ENCODE measurements at regions not wholly inside any gene's neighbourhood (a gene's known extent, or its start where the extent isn't known, plus 50 kb on each side); places are given as distances from the start of the nearest gene placed in this dataset.
"Not testable (repeated sequence)": the region's sequence is repeated elsewhere in the genome, so short reads cannot be mapped to it uniquely, and the experiment has no call there.

DNA sequence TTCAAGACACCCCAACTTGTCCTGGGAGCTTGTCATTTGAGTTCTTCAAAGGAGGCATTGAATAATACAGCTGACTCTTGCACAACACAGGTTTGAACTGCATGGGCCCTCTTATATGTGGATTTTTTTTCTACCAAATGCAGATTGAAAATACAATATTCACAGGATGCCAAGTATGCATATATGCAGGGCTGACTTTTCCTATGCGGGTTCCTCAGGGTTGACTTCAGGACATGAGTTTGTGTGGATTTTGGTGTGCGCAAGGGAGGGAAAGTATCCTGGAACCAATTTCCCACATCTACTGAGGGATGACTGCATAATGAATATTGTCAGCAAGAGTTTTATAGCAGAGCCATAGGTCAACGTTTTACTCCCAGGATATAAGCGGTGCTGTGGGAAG is 70.0 kb upstream of the RALY start:
- H3K4me3 Mint-ChIP-seq = no peak overlapping the region
- no peaks in the 10 kb centered on the region for H3K9me3 Mint-ChIP-seq
- CTCF ChIA-PET = no interaction called here
- H3K27me3 Mint-ChIP-seq = peaks cover 11% of the 10 kb centered on the region
- no peaks in the 10 kb centered on the region for H3K36me3 Mint-ChIP-seq (ENCODE audit: low read depth)
- POLR2A ChIA-PET = no interaction called here
- DNase-seq = no peak
- peaks cover 5% of the 10 kb centered on the region for H3K4me1 Mint-ChIP-seq
- H3K27ac Mint-ChIP-seq = no peak overlapping the region

DNA sequence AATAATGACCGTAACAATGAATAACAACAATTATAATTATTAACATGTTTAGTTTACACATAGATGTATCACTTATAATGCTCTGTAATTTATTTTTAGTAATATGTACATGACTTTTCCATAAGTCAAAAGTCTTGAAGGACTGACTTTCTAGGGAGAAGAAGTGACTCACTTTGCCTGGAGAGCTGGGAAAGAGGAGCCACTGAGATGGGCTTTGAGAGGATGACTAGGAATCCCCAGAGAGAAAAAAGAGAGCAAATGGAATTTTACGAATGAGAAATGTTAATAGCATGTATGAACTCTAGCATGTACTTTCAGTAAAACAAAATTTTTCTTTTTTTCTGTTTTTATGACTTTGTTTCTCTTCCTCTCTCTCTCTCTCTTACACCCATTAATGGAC is 67.8 kb upstream of the RALY start:
- H3K36me3 Mint-ChIP-seq (ENCODE audit: low read depth) = no peaks in the 10 kb centered on the region
- H3K9me3 Mint-ChIP-seq = no peaks in the 10 kb centered on the region
- H3K4me1 Mint-ChIP-seq = no peaks in the 10 kb centered on the region
- POLR2A ChIA-PET = interaction anchor here (0.6 kb wide), 1 partner anchor 14 kb away, joined by 4 read pairs; no protein-coding TSS in a partner anchor
- DNase-seq = no peak
- peaks cover 8% of the 10 kb centered on the region for H3K27me3 Mint-ChIP-seq
- no peak overlapping the region for H3K27ac Mint-ChIP-seq
- CTCF ChIA-PET = interaction anchor here (1.7 kb wide), 1 partner anchor 11 kb away, joined by 5 read pairs; no protein-coding TSS in a partner anchor
- H3K4me3 Mint-ChIP-seq = no peak overlapping the region

- Mint-ChIP-seq H3K4me1 (no peaks in the 10 kb centered on the region), H3K27ac (no peak overlapping the region), H3K4me3 (no peak overlapping the region), H3K9me3 (no peaks in the 10 kb centered on the region), H3K27me3 (peaks cover 8% of the 10 kb centered on the region), H3K36me3 (ENCODE audit: low read depth) (no peaks in the 10 kb centered on the region)
- ChIA-PET CTCF (interaction anchor here (1.7 kb wide), 1 partner anchor 11 kb away, joined by 5 read pairs; no protein-coding TSS in a partner anchor), POLR2A (no interaction called here)
- no peak for DNase-seq
Observed at GRCh38 chr20:33926425-33926824, 67.3 kb upstream of the RALY start.

DNA sequence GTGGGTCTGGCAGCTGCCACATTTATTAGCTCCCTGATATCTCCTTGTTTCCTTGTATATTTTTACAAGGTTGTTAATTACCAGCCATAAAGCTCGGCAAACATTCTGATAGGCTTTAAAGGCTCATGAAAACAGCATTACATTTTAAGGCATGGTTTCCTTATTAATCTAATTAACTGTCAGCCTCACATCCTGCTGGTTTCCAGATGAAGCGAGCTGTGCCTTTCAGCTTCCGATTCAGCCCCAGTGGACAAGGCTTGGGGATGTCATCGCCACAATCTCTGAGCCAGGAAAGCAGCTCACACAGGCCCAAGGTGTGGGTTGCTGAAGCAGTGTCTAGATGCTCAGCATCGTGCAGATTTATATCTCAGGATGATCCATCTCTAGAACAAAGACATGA is 66.0 kb upstream of the RALY start:
- ChIA-PET POLR2A (interaction anchor here (1.1 kb wide), 1 partner anchor 12 kb away, joined by 3 read pairs; no protein-coding TSS in a partner anchor), CTCF (interaction anchor here (1.1 to 1.9 kb wide), 3 partner anchors 11 to 185 kb away, joined by 3 to 6 read pairs (median 4); partner anchors contain the start of gene EIF2S2)
- no peak overlapping the region for H3K27ac Mint-ChIP-seq
- no peaks in the 10 kb centered on the region for H3K4me1 Mint-ChIP-seq
- H3K27me3 Mint-ChIP-seq = peaks cover 8% of the 10 kb centered on the region
- no peak overlapping the region for H3K4me3 Mint-ChIP-seq
- no peaks in the 10 kb centered on the region for H3K9me3 Mint-ChIP-seq
- no peaks in the 10 kb centered on the region for H3K36me3 Mint-ChIP-seq (ENCODE audit: low read depth)
- no peak for DNase-seq

DNA sequence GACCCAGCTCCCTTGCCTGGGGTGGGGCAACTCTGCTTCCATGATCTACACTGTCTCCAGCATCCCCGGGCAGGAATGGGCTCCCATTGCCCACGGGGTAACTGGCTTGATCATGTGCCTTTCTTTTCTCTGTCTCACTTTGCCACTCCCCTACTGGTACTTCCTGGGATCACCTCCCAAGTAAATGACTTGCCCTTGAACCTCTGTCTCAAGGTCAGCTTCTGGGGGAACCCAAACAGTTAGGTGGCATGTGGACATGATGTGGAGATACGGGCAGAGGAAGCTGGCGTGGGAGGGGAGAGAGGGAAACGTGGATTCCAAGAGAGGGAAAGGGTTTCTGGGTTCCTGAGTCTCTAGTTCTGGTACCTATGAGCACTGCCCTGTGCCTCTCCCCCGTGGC is 63.8 kb upstream of the RALY start:
- H3K27ac Mint-ChIP-seq = no peak overlapping the region
- no peak for DNase-seq
- ChIA-PET CTCF (interaction anchor here (0.9 to 1.9 kb wide), 3 partner anchors 12 to 197 kb away, joined by 3 to 8 read pairs (median 3); no protein-coding TSS in a partner anchor), POLR2A (no interaction called here)
- no peaks in the 10 kb centered on the region for H3K9me3 Mint-ChIP-seq
- H3K4me3 Mint-ChIP-seq = no peak overlapping the region
- no peaks in the 10 kb centered on the region for H3K27me3 Mint-ChIP-seq
- H3K36me3 Mint-ChIP-seq (ENCODE audit: low read depth) = no peaks in the 10 kb centered on the region
- peaks cover 2% of the 10 kb centered on the region for H3K4me1 Mint-ChIP-seq

- no peak overlapping the region for H3K27ac Mint-ChIP-seq
- peak; percentile 68 for DNase-seq
- H3K9me3 Mint-ChIP-seq = no peaks in the 10 kb centered on the region
- no peaks in the 10 kb centered on the region for H3K27me3 Mint-ChIP-seq
- H3K4me1 Mint-ChIP-seq = peaks cover 2% of the 10 kb centered on the region
- no peak overlapping the region for H3K4me3 Mint-ChIP-seq
- ChIA-PET CTCF (interaction anchor here (0.8 to 2.1 kb wide), 4 partner anchors 19 to 246 kb away, joined by 3 to 10 read pairs (median 4); no protein-coding TSS in a partner anchor), POLR2A (no interaction called here)
- no peaks in the 10 kb centered on the region for H3K36me3 Mint-ChIP-seq (ENCODE audit: low read depth)
Observed at GRCh38 chr20:33933469-33933909, 60.2 kb upstream of the RALY start.

DNA sequence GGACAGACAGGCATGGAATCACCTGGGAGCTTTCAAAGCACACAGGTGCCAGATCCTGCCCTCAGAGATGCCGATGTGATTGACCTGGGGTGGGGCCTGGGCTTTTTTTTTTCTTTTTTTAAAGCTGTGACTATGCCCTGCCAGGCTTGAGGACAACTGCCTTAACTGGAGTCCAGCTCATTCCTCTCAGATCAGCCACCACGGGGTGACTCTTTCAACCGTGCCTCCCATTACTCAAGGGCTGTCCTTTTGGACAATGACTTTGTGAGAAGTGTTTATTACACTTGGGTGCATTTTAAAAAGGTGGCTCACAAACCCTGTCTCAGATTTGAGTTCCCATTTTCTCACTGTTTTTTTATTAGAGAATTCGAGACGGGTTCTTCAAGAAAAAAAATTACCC is 57.1 kb upstream of the RALY start:
- Mint-ChIP-seq H3K4me1 (peaks cover 2% of the 10 kb centered on the region), H3K4me3 (no peak overlapping the region), H3K9me3 (no peaks in the 10 kb centered on the region), H3K27ac (no peak overlapping the region), H3K36me3 (ENCODE audit: low read depth) (no peaks in the 10 kb centered on the region), H3K27me3 (peaks cover 2% of the 10 kb centered on the region)
- POLR2A ChIA-PET = no interaction called here
- CTCF ChIA-PET = interaction anchor here (0.6 to 1.6 kb wide), 2 partner anchors 22 to 181 kb away, joined by 3 to 4 read pairs; no protein-coding TSS in a partner anchor
- no peak for DNase-seq

- H3K36me3 Mint-ChIP-seq (ENCODE audit: low read depth); H3K27me3 Mint-ChIP-seq; H3K4me1 Mint-ChIP-seq; DNase-seq; POLR2A ChIA-PET; CTCF ChIA-PET; H3K4me3 Mint-ChIP-seq; H3K9me3 Mint-ChIP-seq; H3K27ac Mint-ChIP-seq: not testable (repeated sequence)
Observed at GRCh38 chr20:33939031-33939430, 54.7 kb upstream of the RALY start.

DNA sequence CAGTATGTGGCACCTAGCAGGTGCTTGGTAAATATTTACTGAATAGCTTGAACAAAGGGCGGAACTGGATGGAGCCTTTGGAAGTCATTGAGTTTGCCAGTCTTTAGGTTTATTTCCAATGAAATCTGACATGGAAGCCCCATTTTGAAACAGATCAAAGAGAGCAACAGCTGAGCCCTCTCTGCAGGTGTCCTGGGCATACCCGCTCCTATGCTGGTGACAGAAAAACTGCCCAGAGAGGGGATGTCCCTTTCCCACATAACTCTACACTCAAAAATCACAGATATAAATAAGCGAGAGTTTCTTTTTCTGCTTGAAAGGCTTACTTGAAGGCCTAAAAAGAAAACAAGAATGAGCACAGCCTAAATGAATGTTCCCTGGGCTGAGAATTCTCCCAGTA is 53.0 kb upstream of the RALY start:
- Mint-ChIP-seq H3K36me3 (ENCODE audit: low read depth) (no peaks in the 10 kb centered on the region), H3K4me3 (no peak overlapping the region), H3K27ac (no peak overlapping the region), H3K9me3 (peaks cover 4% of the 10 kb centered on the region), H3K27me3 (peaks cover 2% of the 10 kb centered on the region), H3K4me1 (no peaks in the 10 kb centered on the region)
- ChIA-PET CTCF (no interaction called here), POLR2A (no interaction called here)
- DNase-seq = no peak

Data from activated CD4-positive, alpha-beta memory T cell treated with anti-CD3 and anti-CD28 coated beads, Interleukin-2, amount 10 ng/mL, durations not matched to agents 7 days and 5 days (primary cell).